Nucleus accumbens (tissue), 56 donors: ENCODE measurements at regions not wholly inside any gene's neighbourhood (a gene's known extent, or its start where the extent isn't known, plus 50 kb on each side); places are given as distances from the start of the nearest gene placed in this dataset.
A peak's percentile ranks its signal among the peaks of the same experiment; 100 is the strongest.

Experiments used
- DNase-seq, 56 donors: peaks; one replicate each; lab custom pipeline; 2025; lab: John Stamatoyannopoulos, UW

- DNase-seq, result no peak
Observed at GRCh38 chr4:23213198-23213597, 520.5 kb downstream of the GBA3 start.

DNA sequence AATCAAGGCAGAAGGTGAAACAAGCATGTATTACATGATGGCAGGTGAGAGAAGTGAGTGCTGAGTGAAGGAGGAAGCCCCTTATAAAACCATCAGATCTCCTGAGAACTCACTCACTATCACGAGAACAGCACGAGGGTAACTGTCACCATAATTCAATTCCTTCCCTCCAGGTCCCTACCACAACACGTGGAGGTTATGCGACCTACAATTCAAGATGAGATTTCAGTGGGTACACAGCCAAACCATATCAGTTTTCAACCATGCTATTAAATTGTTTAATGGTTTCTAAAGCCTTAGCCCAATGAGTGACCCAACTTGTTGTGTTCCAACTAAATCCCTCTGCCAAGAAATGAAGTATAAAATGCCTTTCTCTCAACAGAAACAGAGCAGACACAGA lies 519.8 kb downstream of the GBA3 start:
- DNase-seq, result no peak

DNA sequence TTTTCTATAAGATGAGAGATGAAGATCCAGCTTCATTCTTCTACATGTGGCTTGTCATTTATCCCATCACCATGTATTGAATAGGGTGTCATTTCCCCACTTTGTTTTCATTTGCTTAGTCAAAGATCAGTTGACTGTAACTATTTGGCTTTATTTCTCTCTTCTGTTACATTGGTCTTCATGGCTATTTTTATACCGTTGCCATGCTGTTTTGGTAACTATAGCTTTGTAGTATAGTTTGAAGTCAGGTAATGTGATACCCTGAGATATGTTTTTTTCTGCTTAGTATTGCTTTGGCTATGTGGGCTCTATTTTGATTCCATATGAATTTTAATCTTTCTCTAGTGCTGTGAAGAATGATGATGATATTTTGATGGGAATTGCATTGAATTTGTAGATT lies 514.3 kb downstream of the GBA3 start:
- DNase-seq, result no peak

DNA sequence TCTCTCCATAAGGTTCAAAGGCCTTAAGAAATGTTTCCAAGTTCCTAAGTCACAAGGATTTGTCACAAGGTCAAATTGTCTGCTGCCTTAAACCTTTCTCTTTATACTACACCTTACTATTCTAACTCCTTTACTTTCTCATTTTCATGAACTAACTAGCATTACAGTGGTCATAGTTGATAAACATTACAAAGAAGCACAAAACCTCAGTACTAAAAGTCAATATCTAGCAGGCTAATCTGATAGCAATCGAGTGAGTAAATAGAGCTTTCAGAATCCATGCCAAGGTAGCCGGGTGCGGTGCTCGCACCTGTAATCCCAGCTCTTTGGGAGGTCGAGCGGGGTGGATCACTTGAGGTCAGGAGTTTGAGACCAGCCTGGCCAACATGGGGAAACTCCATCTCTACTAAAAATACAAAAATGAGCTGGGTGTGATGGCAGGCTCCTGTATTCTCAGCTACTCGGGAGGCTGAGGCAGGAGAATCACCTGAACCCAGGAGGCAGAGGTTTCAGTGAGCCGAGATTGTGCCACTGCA lies 510.0 kb downstream of the GBA3 start:
- no peak for DNase-seq

DNA sequence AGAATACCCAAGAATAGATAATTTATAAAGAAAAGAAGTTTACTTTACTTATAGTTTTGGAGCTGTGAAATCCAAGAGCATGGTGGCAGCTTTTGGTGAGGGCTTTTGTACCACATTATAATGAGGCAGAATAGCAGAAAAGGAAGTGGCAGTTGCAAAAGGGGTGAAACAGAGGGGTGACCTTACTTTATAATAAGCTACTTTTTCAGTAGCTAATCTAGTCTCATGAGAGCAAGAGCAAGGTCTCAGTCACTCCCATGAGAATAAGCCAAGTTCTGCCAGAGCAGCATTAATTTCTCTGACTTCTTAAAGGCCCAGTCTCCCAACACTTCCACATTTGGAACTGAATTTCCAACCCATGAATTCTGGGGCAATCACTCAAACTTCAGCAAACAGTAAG lies 502.0 kb downstream of the GBA3 start:
- DNase-seq, result no peak

DNA sequence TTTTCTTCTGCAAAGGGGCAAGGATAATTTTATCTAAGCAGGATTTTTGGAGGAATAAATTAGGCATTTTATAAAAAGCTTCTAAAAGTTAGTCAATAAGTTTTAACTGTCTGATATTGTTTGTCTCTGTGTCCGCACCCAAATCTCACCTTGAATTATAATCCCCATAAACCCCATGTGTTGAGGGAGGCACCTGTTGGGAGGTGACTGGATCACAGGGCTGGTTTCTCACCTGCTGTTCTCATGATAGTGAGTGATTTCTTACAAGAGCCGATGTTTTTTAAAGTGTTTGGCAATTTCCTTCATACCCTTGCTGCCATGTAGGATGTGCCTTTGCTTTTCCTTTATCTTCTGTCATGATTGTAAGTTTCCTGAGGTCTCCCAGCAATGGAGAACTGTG lies 481.4 kb downstream of the GBA3 start:
- DNase-seq, result no peak

DNA sequence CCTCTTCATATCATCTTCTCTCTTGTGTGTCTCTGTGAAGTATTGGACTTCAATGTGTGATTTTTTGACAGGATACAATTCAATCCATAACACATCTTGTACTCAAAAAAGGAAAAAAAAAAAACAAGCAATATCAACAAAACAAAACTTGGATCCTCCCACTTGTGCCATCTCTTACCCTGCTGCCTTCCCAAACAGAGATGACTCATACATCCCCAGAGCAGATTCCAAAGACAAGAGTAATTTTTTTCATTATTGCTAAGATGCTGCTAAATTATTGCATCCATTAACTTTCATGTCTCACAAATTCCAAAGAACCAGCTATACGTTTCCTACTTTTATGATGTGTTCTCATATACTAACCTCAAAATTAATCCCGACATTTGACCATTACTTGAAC lies 479.2 kb downstream of the GBA3 start:
- DNase-seq, result no peak

DNA sequence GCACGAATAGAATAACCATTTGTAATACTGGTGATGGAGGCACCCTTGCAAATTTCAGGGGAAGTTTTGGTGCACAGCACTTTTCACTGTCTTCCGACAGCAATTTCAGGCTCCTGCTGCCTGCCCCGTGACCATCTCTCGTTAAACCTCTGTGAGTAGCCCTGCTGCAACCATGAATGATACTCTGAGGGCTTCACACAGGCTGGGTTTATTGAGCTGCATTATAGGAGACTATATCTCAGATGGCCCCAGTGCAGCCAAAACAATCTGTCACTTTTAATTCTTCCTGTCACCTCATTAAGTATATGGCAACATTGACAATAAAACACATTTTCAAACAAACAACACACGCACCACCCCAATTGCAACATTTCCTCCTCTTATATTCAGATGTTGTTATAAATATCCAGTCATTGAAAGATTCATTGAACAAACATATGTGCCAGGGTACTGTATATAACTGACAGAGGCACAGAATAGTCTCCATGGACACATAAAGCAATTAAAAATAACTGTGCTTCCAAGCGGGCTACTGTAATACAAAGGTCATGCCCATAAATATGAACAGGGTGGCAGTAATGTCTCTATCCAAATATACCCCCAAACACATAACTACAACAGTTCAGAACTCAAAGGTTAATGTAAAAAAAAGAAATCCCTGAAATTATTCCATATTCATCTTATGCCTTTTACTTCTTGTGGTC lies 477.0 kb downstream of the GBA3 start:
- DNase-seq, result no peak

DNA sequence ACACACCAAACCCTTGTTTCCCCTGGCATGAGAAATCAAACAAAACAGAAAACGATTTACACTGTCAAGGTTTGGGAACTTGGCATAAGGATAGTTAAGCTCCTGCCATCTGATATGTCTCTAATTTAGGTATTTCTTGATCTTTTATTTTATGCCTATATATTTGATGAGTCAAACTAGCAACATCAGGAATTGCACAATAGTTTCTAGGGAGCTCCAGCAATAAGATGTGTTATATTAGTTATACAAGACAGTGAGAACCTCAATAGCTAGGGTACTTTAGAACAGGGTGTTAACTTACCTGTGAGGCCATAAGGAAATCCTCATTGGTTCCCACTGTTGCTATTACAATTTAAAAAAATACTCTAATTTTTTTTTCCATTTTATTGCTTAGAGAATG lies 474.2 kb downstream of the GBA3 start:
- no peak for DNase-seq

DNA sequence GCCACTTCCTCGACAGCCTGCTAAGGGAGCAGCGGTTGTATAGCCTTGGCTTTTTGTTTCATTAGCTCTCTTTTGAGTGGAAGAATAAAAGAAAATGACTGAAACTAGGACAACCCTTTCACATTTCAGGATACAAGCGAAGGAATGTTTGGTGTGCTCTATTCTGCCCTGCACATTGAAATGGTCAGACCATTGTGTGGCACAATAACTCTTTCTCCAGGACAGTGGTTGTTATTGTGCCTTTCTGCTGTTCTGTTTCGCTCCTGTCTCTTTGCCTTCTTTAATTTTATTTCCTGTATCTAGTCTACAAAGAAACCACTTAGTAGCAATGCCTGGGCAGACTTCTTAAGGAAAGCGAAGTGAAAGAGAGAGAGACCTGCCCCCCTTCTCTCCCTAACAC lies 473.7 kb downstream of the GBA3 start:
- no peak for DNase-seq

- no peak for DNase-seq
Observed at GRCh38 chr4:23165669-23166068, 472.9 kb downstream of the GBA3 start.

DNA sequence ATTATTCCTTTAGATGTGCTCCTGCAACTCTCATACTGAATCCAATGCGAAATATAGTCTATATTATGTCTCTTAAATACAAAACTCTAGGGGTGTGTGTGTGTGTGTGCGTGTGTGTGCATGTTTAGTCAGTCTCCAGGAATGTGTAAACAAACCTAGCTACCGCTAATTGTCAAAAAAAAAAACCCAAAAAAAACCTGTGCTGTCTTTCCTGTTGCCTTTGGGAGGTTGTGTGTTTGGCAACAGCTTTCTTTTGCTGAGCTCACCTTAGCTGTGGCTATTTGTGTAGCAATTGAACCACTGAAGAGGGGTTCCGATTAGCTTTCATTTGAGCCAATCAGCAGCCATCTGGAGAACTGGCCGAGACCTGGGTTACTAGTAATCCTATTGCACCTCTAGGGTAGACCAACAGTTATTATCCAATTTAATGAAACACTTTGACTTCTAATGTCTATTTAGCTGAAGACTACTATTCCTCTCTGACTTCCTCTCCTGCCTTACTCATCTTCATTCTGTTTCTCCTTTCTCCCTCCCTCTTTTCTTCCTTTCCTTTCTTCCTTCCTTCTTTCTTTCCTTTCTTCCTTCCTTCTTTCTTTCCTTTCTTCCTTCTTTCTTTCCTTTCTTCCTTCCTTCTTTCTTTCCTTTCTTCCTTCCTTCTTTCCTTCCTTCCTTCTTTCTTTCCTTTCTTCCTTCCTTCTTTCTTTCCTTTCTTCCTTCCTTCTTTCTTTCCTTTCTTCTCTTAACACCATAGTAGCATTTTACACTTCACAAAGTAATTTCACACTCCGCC lies 471.1 kb downstream of the GBA3 start:
- DNase-seq, result no peak

- DNase-seq, result no peak
Observed at GRCh38 chr4:23162275-23162674, 469.5 kb downstream of the GBA3 start.

DNA sequence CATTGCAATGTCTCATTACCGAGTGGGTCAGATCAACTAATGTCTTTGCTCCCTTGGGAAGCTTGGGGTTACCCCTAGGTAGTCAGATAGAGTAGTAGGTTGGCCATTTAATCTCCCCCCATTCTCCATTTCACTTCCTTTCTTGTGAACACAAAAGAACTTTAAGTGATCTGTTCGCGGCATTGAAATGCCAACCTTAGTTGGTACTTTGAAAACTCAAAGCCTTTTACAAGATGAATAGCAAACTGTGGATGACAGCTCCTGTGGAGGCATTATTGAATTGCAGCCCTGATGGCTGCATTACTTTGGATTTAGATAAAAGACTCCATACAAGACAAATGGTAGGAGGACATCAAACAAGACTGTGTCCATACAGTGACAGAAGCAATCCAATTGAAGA lies 469.1 kb downstream of the GBA3 start:
- DNase-seq, result no peak

DNA sequence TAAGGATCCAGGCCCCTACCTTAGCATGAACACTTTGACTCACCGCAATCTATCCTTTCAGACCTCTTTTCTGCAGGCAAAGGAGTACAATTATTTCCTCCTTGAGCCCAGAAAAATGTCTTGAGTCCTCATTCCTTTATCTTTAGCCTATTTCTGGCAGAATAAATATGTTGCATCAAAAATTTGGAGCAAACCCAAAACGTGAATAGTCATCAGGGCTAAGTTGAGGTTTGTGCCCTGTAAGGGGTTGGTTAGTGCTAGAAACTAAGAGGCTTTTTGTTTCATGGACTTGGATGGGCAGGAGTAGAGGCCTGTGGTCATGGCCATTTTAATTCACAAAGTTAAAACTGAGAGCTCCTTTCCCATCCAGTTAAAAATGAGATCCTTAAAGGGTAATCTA lies 460.3 kb downstream of the GBA3 start:
- DNase-seq, result no peak

DNA sequence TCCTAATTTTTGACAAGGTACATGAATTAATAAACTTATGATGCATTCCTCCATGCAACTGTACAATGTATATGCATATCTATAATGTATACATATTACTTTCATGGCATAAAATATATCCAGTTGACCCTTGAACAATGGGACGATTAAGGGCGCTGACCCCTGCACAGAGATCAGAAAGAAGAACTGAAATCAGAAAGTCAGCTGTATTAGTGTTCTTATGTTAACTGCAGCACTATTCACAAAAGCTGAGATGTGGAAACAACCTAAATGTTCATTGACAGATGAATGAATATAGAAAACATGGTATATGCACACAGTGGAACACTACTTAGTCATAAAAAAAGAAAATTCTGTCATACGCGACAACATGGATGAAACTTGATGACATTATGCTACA lies 457.1 kb downstream of the GBA3 start:
- no peak for DNase-seq

DNA sequence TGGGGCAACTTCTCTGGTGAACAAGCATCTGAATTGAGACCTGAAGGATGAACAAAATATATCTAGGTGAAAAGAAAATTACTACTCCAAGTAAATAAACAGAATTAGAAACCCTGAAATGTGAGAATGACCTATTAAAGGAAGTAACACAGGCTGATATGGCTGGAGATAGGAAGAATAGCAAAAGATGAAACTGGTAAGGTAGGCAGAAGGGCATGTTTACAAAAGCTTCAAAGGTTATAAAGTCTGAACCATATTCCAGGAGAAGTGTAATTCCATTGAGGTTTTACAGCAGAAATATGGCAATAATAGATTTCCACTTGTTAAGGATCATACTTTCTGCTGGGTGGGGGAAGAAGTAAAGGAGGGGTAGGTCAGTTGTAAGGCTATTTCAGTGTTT lies 452.0 kb downstream of the GBA3 start:
- DNase-seq, result no peak

DNA sequence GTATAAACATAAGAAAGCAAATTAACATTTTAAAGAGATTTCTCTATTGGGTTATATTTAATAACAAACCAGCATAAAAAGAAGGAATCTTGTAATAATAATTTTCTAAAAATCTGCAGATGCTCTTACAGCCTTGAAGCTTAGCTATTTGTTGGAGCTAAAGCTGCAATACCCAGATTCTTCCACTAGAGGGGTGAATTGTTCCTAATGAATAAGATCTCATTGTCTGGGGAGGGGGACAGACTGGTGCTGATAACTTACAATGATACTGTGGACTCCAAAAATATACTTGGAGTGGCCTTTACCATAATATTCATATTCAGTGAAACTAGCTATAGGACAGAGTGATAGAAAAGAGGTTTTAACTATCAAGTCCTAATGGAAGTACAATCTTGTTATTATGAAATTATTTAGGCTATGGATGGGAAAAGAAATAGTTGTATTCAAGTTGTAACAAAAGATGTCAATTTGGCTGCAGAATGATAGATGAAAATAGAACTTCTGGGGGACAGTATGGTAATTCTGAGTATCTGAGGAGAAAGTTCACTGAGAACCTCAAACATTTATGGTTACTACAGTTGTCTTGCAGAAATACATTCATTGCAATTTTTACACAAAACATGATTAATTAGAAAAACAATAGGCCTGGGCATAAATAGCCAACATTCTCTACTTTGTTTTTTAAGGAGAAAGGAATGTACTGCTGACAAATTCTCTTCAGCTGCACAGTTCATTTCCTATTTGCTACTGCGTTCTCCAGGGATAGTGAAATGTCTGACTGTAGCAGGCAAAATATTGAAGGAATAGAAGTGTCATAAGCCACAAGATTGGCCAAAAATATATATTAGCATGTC lies 443.3 kb downstream of the GBA3 start:
- DNase-seq, result peak in 3 of 56 donors; percentile 0 to 2 (median 1)

- DNase-seq, result no peak
Observed at GRCh38 chr4:23134331-23134730, 441.6 kb downstream of the GBA3 start.

- no peak for DNase-seq
Observed at GRCh38 chr4:23130845-23131244, 438.1 kb downstream of the GBA3 start.

DNA sequence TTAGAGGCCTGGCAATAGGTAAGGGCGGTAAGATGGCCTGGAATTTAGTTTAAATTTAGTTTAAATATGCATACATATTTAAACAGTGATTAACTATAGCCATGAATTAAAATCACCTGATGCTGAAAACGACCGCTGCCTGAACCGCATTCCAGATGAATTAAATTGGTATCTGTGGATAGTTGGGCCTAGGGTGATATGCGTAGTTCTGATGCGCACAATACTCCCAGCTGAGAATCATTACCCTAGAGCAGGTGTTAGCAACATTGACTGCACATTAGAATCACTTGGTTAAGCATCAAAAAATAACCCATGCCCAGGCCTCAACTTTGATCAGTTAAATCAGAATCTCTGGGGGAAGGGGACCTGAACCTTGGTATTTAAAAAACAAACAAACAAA lies 432.4 kb downstream of the GBA3 start:
- DNase-seq, result no peak
